MM.1S (cell line): ENCODE measurements at regions not wholly inside any gene's neighbourhood (a gene's known extent, or its start where the extent isn't known, plus 50 kb on each side); places are given as distances from the start of the nearest gene placed in this dataset.

Source experiments
- EZH2 ChIP-seq: fragments of 300-600 bp; sonication (generic); optimal IDR thresholded peaks from 2 replicates; pipeline ENCODE3; 2017; ENCODE audit warnings: low read depth, mild to moderate bottlenecking, antibody characterized with exemption, low read length, mixed read lengths
- EZH2phosphoT487 ChIP-seq: fragments of 300-600 bp; sonication (generic); IDR thresholded peaks from 2 replicates; pipeline ENCODE4 v1.6.1; 2018; ENCODE audit warnings: antibody characterized with exemption, low read length
- TF ChIP-seq, protein P1 (sequence below): fragments of 300-600 bp; sonication (generic); IDR thresholded peaks from 2 replicates; pipeline ENCODE4 v1.5.1; 2016; ENCODE audit warnings: antibody characterized with exemption, low read length, mixed read lengths

DNA sequence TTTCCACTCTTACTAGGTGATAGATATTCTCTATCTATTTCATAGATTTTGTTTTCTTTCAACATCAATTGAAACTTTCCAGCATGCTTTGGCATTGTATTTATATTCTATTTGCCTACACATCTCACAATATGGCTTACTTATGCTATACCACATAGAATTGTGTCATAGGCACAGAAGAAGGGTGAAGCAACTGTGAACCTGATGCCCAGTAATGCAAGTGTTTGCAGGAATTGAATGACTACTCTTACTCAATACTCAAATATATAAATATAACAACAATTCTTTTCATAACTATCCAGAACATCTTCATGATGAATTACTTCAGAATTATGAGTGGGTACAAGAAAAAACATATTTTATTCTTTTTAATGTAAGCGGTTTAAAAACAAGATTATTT, 165.9 kb downstream of the PTBP2 start:
- TF ChIP-seq, protein P1, sequence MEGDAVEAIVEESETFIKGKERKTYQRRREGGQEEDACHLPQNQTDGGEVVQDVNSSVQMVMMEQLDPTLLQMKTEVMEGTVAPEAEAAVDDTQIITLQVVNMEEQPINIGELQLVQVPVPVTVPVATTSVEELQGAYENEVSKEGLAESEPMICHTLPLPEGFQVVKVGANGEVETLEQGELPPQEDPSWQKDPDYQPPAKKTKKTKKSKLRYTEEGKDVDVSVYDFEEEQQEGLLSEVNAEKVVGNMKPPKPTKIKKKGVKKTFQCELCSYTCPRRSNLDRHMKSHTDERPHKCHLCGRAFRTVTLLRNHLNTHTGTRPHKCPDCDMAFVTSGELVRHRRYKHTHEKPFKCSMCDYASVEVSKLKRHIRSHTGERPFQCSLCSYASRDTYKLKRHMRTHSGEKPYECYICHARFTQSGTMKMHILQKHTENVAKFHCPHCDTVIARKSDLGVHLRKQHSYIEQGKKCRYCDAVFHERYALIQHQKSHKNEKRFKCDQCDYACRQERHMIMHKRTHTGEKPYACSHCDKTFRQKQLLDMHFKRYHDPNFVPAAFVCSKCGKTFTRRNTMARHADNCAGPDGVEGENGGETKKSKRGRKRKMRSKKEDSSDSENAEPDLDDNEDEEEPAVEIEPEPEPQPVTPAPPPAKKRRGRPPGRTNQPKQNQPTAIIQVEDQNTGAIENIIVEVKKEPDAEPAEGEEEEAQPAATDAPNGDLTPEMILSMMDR: no peak
- TF ChIP-seq EZH2 (no peak), EZH2phosphoT487 (no peak)
